ENCODE measurements at regions not wholly inside any gene's neighbourhood (a gene's known extent, or its start where the extent isn't known, plus 50 kb on each side); places are given as distances from the start of the nearest gene placed in this dataset.

GRCh38 chr2:45272549-45273265, 263.5 kb upstream of the SIX2 start:
- TF ChIP-seq CTCF (IDR thresholded peaks at IDR 0.05; ENCODE audit: poor library complexity) (no peak), EZH2 (IDR thresholded peaks at IDR 0.05; ENCODE audit: borderline replicate concordance) (no peak), EZH2phosphoT487 (IDR thresholded peaks at IDR 0.05; ENCODE audit: low read depth, severe bottlenecking, unreplicated experiment) (no peak)
